GM19463 (cell line): ENCODE measurements at regions not wholly inside any gene's neighbourhood (a gene's known extent, or its start where the extent isn't known, plus 50 kb on each side); places are given as distances from the start of the nearest gene placed in this dataset.
"Not testable (repeated sequence)": the region's sequence is repeated elsewhere in the genome, so short reads cannot be mapped to it uniquely, and the experiment has no call there.

Experiments
- ATAC-seq: cut with Tn5 transposase; IDR thresholded peaks from one replicate; pipeline ENCODE4 v1.9.1; 2021; ENCODE audit warnings: mild to moderate bottlenecking, moderate library complexity; ENCODE audit not compliant: unreplicated experiment

GRCh38 chr12:131407221-131408035 is 303.5 kb upstream of the SFSWAP start:
- no peak for ATAC-seq

- no peak for ATAC-seq
These were observed 302.9 kb upstream of the SFSWAP start for GRCh38 chr12:131408036-131408365.

GRCh38 chr12:131408484-131408883 is 302.4 kb upstream of the SFSWAP start:
- ATAC-seq = no peak

- no peak for ATAC-seq
These were observed 301.7 kb upstream of the SFSWAP start for GRCh38 chr12:131409211-131409610.

- not testable (repeated sequence) for ATAC-seq
These were observed 299.1 kb upstream of the SFSWAP start for GRCh38 chr12:131411827-131412226.

GRCh38 chr12:131413006-131413405 is 297.9 kb upstream of the SFSWAP start:
- ATAC-seq = no peak

GRCh38 chr12:131413471-131413870 is 297.4 kb upstream of the SFSWAP start:
- no peak for ATAC-seq

GRCh38 chr12:131414155-131414922 is 296.6 kb upstream of the SFSWAP start:
- ATAC-seq = not testable (repeated sequence)

GRCh38 chr12:131415781-131416180 is 295.1 kb upstream of the SFSWAP start:
- ATAC-seq = no peak

- no peak for ATAC-seq
These were observed 292.8 kb upstream of the SFSWAP start for GRCh38 chr12:131418121-131418520.

GRCh38 chr12:131418884-131419283 is 292.0 kb upstream of the SFSWAP start:
- ATAC-seq = no peak

- ATAC-seq = no peak
These were observed 289.9 kb upstream of the SFSWAP start for GRCh38 chr12:131420867-131421447.

GRCh38 chr12:131421509-131422186 is 289.2 kb upstream of the SFSWAP start:
- ATAC-seq = no peak

GRCh38 chr12:131422187-131422520 is 288.7 kb upstream of the SFSWAP start:
- ATAC-seq = no peak

GRCh38 chr12:131422744-131423143 is 288.1 kb upstream of the SFSWAP start:
- ATAC-seq = no peak

GRCh38 chr12:131424270-131424669 is 286.6 kb upstream of the SFSWAP start:
- ATAC-seq = no peak

- no peak for ATAC-seq
These were observed 285.5 kb upstream of the SFSWAP start for GRCh38 chr12:131425112-131426075.

GRCh38 chr12:131428091-131428685 is 282.7 kb upstream of the SFSWAP start:
- ATAC-seq = no peak

- ATAC-seq = not testable (repeated sequence)
These were observed 281.7 kb upstream of the SFSWAP start for GRCh38 chr12:131429221-131429620.

GRCh38 chr12:131429697-131430096 is 281.2 kb upstream of the SFSWAP start:
- ATAC-seq = not testable (repeated sequence)
